Body of pancreas (tissue), 4 donors: ENCODE measurements at regions not wholly inside any gene's neighbourhood (a gene's known extent, or its start where the extent isn't known, plus 50 kb on each side); places are given as distances from the start of the nearest gene placed in this dataset.

ENCODE experiments used
- CTCF ChIP-seq, 7 experiments: fragments of 450-650 bp in 4 of 7; fragments of 200-600 bp in 3 of 7; sonication (generic) in 3 of 7; IDR thresholded peaks; one replicate each; pipeline ENCODE4 v1.5.1; 2016 to 2019; ENCODE audit warnings: antibody characterized with exemption in 7 of 7
- POLR2A ChIP-seq, 3 donors: fragments of 450-650 bp; IDR thresholded peaks; one replicate each; pipeline ENCODE4 v1.6.1; 2016; ENCODE audit warnings: antibody characterized with exemption in 3 of 3, mild to moderate bottlenecking in 2 of 3

GRCh38 chr2:205936446-205936845 lies 149.5 kb downstream of the INO80D start:
- TF ChIP-seq CTCF (IDR thresholded peaks at IDR 0.05) (no peak), POLR2A (IDR thresholded peaks at IDR 0.05) (no peak)
